GM10266 (cell line): ENCODE measurements at regions not wholly inside any gene's neighbourhood (a gene's known extent, or its start where the extent isn't known, plus 50 kb on each side); places are given as distances from the start of the nearest gene placed in this dataset.
"Not testable (repeated sequence)": the region's sequence is repeated elsewhere in the genome, so short reads cannot be mapped to it uniquely, and the experiment has no call there.

ENCODE experiments used
- DNase-seq: peaks from one replicate; pipeline ENCODE4 v3.0.0; 2012; ENCODE audit errors: extremely low spot score
- TF ChIP-seq, protein P1 (sequence below): IDR thresholded peaks from 2 replicates; pipeline ENCODE4 v1.5.1; 2012; ENCODE audit warnings: mild to moderate bottlenecking, low read depth; ENCODE audit not compliant: control insufficient read depth, insufficient read depth; ENCODE audit errors: missing control alignments

DNA sequence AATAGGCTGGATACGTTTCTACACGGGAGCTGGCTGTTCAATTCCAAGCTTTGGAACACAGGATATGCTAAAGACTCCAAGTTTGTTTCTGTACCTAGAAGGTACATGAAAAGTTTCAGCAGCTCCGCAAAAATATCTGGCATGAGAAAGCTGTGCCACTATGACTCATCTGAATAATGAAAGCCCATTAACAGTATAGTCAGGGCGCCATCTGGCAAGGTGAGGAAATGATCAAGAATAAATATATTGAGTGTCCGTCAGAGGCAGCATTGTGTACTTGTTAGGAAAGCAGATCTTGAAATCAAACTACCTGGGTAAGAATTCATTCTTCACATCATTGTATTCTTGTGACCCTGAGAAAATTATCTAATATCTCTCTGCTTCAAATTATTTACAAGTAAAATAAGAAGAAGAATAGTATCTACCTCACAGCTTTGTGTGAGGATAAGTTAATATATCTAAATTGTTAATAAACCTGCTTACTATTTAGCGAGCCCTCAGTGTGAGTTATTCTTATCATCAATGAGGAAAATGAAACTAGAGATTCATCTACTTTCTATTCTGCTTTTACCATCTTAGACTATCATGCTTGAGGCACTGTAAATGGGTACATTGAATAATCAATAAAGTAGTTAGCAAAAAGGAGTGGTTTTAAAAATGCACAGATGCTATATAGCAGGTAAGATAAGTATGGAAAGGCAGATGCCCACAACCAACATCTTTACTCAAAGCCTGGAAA is 53.5 kb downstream of the FSCB start:
- TF ChIP-seq, protein P1, sequence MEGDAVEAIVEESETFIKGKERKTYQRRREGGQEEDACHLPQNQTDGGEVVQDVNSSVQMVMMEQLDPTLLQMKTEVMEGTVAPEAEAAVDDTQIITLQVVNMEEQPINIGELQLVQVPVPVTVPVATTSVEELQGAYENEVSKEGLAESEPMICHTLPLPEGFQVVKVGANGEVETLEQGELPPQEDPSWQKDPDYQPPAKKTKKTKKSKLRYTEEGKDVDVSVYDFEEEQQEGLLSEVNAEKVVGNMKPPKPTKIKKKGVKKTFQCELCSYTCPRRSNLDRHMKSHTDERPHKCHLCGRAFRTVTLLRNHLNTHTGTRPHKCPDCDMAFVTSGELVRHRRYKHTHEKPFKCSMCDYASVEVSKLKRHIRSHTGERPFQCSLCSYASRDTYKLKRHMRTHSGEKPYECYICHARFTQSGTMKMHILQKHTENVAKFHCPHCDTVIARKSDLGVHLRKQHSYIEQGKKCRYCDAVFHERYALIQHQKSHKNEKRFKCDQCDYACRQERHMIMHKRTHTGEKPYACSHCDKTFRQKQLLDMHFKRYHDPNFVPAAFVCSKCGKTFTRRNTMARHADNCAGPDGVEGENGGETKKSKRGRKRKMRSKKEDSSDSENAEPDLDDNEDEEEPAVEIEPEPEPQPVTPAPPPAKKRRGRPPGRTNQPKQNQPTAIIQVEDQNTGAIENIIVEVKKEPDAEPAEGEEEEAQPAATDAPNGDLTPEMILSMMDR: no peak
- DNase-seq: no peak

DNA sequence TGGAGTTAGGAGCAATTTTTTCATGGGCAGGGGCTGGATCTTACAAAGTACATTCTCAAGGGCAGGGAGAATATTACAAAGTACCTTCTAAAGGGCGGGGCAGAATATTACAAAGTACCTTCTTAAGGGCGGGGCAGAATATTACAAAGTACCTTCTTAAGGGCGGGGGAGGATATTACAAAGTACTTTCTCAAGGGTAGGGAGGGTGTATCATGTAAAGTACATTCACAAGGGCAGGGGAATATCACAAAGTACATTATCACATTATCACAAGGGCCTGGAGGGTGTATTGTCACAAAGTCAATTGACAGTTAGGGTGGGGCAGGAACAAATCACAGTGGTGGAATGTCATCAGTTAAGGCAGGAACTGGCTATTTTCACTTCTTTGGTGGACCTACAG is 56.9 kb downstream of the FSCB start:
- DNase-seq: not testable (repeated sequence)

DNA sequence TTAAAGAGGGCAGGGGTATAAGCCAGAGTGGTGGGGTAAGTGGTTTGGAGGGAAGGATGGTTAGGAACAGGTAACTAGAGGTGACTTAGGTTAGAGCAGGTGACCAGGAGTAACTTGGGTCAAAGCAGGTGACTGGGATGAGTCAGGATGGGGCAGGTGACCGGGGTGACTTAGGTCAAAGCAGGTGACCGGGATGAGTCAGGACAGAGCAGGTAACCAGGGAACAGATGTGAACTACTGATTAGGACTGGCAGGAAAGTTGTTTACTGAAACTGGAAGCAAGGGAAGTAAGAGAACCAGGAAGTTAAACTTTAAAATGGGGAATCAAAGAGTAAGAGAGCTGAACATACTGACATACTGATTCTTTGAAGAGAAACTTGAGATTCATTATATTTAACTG is 57.4 kb downstream of the FSCB start:
- TF ChIP-seq, protein P1: no peak
- DNase-seq: no peak

DNA sequence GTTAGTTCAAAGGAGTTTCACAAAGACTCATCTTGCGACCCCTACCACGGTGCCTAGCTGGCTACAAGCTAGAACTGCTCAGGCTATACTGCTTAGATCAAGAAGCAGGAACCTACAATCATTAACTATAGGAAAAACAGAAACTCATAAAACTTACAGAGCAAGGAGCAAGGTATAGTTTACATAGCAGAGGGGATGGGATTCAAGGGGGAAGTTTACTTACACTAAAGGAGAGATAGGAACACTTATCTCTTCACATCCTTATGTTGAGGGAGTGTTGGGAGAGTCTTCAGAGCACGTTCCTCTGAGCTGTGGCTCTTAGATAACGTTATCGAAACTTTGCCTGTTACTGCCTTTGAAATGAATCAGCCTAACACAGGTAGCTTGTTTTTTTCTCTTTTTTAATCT is 58.1 kb downstream of the FSCB start:
- no peak for DNase-seq
- TF ChIP-seq, protein P1: no peak

DNA sequence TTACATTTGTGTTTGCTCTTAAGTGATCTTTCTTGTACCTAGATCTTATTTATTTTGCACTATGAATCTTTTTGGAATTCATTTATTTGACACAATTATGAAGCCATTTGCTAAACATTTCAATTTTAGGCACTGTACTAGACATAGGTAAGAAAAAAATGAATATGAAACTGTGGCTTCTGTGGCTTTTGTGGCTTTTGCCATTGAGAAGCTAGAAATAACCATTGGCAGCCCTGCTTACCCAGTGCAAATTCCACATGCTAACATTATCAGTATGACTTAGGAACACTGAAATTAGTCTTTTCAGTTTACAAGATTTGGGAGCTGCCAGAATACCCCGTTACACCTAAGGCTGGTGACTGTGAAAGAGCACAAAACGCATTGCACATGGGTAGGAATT is 60.1 kb downstream of the FSCB start:
- DNase-seq: no peak
- TF ChIP-seq, protein P1: no peak

DNA sequence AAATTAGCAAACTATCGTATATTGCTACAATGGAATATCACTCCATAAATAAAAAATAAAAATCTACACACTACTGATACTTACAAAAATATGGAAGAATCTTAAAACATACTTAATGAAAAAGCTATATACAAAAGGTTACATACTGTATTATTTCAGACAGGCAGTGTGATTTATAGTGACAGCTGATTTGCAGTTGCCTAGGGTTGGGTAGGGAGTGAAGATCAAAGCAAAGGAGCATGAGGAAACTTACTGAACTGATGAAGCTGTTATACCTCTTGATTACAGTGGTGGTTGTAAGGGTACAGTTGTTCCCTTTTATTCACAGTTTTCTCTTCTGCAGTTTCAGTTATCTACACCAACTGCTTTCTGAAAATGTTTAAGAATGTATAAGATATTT is 62.6 kb downstream of the FSCB start:
- TF ChIP-seq, protein P1: no peak
- DNase-seq: no peak

DNA sequence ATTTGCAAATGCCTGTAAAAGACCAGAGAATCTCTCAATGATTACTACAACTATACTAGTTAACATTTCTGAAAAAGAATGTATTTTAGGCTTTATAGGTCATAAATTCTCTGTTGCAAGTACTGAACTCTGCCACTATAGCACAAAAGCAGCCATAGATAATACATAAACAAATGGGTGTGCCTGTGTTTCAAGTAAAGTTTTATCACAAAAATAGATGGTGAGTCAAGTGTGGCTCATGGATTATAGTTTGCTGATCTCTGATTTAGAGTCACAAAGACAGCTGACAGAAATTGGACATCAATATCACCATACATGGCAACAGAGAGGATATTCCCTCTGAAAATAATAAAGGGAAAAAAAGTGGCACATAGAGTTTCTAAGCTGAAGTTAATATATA is 68.1 kb downstream of the FSCB start:
- TF ChIP-seq, protein P1: no peak
- no peak for DNase-seq

DNA sequence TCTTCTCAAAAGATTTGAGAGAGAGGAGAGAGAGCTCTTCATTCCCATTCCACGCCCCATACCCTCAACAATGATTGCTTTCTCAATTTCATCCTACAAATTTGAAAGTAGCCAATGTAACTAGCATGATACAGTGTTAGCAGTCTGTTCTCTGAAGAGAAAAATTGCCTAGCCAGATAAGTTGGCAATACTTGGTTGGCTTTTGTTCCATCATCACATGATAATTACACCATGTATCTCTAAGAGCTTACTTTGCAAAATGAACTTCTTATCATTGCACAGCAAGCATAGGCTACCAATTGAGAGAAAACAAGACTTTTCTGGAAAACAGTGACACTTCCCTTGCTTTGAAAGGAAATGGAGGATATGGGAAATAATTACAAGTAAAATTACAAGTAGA is 68.9 kb downstream of the FSCB start:
- DNase-seq: no peak
- TF ChIP-seq, protein P1: no peak
